GM10266 (cell line): ENCODE measurements at regions not wholly inside any gene's neighbourhood (a gene's known extent, or its start where the extent isn't known, plus 50 kb on each side); places are given as distances from the start of the nearest gene placed in this dataset.

Experiments used
- DNase-seq: peaks from one replicate; pipeline ENCODE4 v3.0.0; 2012; ENCODE audit errors: extremely low spot score
- TF ChIP-seq, protein P1 (sequence below): IDR thresholded peaks from 2 replicates; pipeline ENCODE4 v1.5.1; 2012; ENCODE audit warnings: mild to moderate bottlenecking, low read depth; ENCODE audit not compliant: control insufficient read depth, insufficient read depth; ENCODE audit errors: missing control alignments

DNA sequence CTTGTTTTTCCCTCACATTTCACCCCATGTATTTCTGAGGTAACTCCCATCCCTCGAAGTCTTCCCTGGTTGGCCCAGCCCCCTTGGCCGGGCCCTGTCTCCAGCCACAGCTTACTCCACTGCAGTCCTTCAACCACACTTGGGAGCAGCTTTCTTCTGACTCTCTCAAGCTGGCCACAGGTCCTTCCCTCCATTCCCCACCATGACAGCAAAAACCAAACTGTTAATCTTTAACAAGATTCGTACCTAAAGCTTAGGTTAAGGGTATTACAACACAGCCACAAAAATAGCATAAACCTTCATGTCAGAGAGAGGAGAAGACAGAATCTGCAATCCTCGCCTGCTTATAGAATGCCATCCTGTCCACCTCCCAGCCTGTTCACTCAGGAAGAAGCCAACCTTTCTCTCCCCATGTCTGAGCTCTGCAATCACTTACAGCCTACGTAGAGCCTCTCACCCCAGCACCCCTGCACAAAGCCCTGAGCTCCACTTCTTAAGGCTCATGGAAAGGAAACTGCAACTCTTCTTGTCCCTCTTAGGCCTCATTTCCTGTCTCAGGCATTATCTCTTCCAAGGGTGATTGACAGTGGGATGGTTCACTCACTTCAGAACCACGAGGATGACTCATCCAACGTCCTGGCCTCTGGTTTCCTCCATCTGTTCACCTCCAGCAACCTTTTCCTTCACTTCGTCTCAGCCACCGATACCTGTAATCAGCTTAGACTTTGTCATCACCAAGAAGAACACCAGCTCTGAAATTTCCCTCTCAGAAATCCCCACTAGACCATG, 72.8 kb downstream of the CD2 start:
- TF ChIP-seq, protein P1, sequence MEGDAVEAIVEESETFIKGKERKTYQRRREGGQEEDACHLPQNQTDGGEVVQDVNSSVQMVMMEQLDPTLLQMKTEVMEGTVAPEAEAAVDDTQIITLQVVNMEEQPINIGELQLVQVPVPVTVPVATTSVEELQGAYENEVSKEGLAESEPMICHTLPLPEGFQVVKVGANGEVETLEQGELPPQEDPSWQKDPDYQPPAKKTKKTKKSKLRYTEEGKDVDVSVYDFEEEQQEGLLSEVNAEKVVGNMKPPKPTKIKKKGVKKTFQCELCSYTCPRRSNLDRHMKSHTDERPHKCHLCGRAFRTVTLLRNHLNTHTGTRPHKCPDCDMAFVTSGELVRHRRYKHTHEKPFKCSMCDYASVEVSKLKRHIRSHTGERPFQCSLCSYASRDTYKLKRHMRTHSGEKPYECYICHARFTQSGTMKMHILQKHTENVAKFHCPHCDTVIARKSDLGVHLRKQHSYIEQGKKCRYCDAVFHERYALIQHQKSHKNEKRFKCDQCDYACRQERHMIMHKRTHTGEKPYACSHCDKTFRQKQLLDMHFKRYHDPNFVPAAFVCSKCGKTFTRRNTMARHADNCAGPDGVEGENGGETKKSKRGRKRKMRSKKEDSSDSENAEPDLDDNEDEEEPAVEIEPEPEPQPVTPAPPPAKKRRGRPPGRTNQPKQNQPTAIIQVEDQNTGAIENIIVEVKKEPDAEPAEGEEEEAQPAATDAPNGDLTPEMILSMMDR = no peak
- DNase-seq = peak; percentile 69

DNA sequence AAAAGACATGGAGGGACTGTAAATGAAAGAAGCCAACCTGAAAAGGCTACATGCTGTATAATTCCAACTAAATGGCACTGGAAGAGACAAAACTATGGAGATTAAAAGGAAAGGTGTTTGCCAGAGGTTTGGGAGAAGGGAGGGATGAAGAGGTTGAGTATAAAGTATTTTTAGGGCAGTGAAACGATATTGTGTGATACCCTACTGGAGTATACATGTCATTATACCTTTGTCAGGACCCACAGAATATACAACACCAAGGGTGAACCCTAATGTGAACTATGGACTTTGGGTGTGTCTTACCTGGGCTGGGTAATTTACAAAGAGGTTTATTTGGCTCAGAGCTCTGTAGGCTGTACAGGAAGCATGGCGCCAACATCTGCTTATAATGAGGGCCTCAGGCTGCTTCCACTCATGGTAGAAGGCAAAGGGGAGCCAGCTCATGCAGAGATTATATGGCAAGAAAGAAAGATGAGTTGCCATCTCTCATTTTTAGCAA, 73.4 kb downstream of the CD2 start:
- no peak for DNase-seq
- TF ChIP-seq, protein P1 = no peak

DNA sequence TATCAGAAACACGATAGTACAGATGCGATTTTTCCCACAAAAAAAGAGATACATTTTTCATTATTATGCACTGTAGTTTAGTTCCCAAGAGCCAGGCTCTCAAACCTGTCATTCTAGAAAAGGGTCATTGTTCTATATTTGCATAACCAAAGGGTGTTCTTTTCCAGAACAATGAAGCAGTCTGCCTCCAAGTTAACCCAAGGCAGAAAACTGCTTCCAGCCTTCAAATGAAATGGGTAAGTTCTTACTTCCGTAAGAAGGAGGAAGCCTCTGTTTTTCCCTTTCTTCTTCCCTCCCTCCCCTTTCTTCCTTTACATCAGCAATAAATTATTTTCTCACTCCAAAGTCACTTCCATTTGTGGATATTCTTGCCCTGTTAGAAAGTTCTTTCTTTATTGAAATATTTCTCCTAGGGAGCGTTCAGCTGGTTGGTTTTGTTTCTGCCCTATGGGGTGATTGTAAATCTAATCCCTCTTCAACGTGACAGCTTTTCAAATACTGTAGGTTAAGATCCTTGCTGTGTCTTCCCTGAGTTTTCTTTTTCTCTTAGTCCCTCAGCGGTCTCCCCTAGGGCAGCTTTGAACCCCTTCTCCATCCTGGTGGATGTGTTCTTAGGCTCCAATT, 77.3 kb upstream of the PTGFRN start:
- TF ChIP-seq, protein P1 = no peak

DNA sequence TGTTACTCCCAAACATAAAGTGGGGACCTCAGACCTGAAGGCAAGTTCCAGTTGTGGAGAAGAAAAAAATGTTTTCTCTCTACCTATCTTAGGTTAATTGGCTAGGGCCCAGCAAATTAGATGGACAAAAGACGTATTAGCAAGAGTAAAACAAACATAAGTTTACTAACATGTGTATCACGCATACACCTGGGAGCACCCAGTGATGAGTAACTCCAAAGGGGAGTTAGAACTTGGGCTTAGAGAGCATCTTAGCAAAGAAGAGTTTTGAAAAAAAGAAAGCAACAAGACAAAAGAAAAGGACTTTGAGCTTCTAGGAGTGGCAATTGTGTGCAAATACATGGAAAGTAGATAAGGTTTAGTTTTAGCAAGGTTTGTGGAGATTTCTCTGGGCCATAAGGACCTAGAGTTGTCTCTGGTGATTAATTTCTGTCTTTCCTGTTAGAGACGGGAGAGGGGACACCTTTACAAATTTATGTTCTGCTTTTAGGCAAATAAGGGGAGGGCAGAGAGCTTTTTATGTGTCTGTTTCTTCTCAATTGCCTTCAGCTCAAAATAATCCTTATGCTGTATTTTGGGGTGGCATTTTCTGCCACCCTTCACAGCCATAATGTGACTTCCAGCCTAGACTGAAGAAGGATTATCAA, 76.7 kb upstream of the PTGFRN start:
- DNase-seq = no peak
- TF ChIP-seq, protein P1 = no peak

More for the DNA sequence above, 77.3 kb upstream of the PTGFRN start:
- no peak for DNase-seq

DNA sequence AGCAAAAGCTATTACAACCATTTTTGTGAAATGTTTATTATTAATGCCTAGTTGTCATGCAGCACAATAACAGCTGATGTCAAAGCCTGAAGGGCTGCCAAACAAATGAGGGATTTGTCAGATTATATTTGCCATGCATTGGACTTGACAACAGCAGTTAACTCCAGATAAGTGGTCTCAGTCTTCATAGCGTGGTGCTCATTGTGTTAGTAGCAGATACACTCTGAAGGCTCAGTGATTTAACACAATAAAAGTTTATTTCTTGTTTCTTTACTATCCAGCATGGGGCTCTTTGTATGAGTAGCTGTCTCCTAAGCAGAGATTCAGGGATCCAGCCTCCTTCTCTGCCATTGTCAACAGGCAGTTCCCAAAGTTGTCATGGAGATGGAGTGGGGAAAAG, 76.0 kb upstream of the PTGFRN start:
- no peak for DNase-seq
- TF ChIP-seq, protein P1 = no peak

DNA sequence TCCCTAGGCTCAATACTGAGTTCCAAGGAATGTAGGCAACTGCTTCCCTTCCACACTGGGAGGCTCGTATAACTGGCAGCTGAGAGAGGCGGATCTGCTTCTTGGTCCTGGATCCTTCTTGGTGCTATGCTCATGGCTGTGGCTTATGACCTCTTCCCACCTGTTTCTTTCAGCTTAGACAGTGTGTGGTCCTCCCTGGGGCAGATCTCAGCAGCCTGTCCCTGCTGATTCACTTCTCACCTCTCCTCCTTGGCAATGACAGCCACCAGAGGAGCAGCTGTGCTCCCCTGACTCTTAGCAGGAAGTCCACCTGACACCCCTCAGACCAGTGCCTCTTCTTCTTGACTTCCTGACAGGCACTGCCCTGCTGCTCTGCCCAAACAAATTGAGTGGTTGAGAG, 75.1 kb upstream of the PTGFRN start:
- DNase-seq = no peak
- TF ChIP-seq, protein P1 = no peak
